VCaP (cell line): ENCODE measurements at regions not wholly inside any gene's neighbourhood (a gene's known extent, or its start where the extent isn't known, plus 50 kb on each side); places are given as distances from the start of the nearest gene placed in this dataset.
A peak's percentile ranks its signal among the peaks of the same experiment; 100 is the strongest.

Experiments
- H3K27ac ChIP-seq: fragments of 450-650 bp; 2 replicates; pipeline ENCODE4 v1.5.1; 2017
- CTCF ChIP-seq: fragments of 450-650 bp; conservative IDR thresholded peaks from 2 replicates; pipeline ENCODE4 v1.5.1; 2017; ENCODE audit warnings: mild to moderate bottlenecking, moderate library complexity

- no peak overlapping the region for H3K27ac ChIP-seq
- no peak for TF ChIP-seq CTCF
Observed at GRCh38 chr5:7325975-7326913, 69.7 kb upstream of the ADCY2 start.

- H3K27ac ChIP-seq: no peak overlapping the region
- TF ChIP-seq CTCF: no peak
Observed at GRCh38 chr5:7329141-7329540, 66.8 kb upstream of the ADCY2 start.

GRCh38 chr5:7329712-7330111 lies 66.2 kb upstream of the ADCY2 start:
- no peak overlapping the region for H3K27ac ChIP-seq
- TF ChIP-seq CTCF: no peak

- no peak for TF ChIP-seq CTCF
- no peak overlapping the region for H3K27ac ChIP-seq
Observed at GRCh38 chr5:7330256-7330655, 65.7 kb upstream of the ADCY2 start.

- peak overlapping the region; percentile 78 for H3K27ac ChIP-seq
- TF ChIP-seq CTCF: no peak
Observed at GRCh38 chr5:7331131-7331530, 64.8 kb upstream of the ADCY2 start.
